ENCODE measurements at regions not wholly inside any gene's neighbourhood (a gene's known extent, or its start where the extent isn't known, plus 50 kb on each side); places are given as distances from the start of the nearest gene placed in this dataset.

DNA sequence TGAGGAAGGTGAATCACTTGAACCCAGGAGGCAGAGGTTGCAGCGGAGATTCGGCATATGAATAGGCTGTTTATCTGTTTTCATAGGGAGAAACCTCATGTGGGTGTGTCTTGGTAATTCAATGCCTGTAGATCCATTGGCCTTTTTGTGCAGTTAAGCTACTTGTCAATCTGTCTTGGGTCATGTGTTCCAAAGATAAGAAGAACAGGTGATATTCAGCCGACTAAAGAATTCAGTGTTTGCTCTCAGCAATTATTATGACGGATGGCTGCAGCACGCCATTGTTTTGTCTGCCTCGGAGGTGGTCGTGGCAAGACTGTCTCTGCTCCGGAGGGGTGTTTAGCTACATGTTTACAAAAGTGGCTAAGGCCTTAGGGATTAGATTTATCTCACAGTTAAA is 573.0 kb upstream of the PCDH9 start:
- TF ChIP-seq YY1 (IDR thresholded peaks at IDR 0.05; ENCODE audit: insufficient read depth, insufficient read length): no peak
- no peak for TF ChIP-seq SUZ12 (IDR thresholded peaks at IDR 0.05; ENCODE audit: extremely low read depth, insufficient read depth, insufficient read length)
- no peak for TF ChIP-seq ZNF274 (IDR thresholded peaks at IDR 0.05; ENCODE audit: low read depth, low read length)
